Epidermal melanocyte (primary cell): ENCODE measurements at regions not wholly inside any gene's neighbourhood (a gene's known extent, or its start where the extent isn't known, plus 50 kb on each side); places are given as distances from the start of the nearest gene placed in this dataset.
"Not testable (repeated sequence)": the region's sequence is repeated elsewhere in the genome, so short reads cannot be mapped to it uniquely, and the experiment has no call there.

ENCODE experiments used
- DNase-seq: peaks from one replicate; pipeline ENCODE4 v3.0.0; 2011; ENCODE audit warnings: low spot score; ENCODE audit not compliant: insufficient read length

DNA sequence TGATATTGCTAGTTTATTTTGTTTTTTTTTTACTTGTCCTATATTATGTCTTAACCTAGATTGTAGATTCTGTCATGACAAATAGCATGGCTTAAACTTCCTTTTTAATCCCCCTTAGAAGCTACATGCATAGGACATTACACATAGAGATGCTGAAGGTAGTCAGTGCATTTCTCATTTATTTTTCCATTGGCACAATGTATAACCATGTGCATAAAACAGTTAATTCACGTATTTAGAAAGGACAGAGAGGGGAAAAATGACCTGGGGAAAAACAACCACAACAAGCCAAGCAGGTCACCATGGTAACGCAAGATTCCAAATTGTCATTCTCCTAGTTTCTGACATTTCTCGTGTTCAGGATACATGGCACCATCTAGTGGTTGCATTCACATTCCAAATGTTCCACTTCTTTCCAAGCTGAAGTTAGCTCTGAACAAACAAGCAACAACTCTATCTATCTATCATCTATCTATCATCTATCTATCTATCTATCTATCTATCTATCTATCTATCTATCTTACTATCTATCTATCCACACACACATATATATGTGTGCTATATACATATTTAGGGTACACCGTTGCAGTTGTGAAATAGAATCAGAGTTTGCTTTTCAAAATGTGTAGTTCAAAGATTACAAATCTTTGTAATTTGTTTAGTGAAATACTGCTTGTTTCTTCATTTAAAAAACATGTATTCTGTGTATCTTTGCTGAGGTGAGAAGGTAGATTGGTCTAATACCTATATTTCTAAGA lies 487.2 kb upstream of the ST8SIA4 start:
- no peak for DNase-seq

DNA sequence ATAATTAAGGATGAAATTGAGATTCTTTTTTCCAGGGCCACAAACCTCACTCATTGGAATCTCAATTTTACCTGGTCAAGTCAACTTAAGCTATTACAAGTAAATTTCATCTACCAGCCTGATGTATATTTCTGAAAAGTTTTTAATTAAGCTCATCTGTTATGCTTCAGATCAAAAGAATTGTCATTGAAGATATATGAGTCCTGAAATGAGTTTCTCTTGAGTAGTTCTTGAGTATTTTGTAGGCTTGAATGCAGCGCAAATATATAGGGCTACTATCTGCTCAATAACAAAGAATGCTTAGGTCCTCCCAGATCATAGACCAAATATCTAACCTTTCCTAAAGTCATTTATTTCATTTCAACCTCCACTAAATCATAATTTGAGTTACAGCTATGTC lies 482.2 kb upstream of the ST8SIA4 start:
- DNase-seq = no peak

DNA sequence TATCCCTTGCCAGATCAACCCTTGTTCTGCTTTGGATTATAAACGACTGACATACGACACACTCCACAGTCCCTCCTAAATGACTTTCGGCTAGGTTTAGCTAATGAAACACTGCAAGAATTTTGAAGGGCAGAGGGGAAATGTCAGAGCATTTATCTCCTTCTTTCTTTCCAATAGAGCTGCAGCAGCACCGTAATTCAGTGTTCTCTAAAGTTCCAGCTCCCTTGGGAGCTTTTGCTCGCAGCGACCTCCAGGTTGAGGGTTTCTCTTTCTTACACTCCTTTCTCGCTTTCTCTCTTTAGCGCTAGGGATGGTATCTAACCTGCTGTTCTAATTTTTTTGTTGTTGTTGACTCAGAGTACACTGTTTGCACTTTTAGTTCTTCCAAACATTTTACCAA lies 467.1 kb upstream of the ST8SIA4 start:
- DNase-seq = no peak

DNA sequence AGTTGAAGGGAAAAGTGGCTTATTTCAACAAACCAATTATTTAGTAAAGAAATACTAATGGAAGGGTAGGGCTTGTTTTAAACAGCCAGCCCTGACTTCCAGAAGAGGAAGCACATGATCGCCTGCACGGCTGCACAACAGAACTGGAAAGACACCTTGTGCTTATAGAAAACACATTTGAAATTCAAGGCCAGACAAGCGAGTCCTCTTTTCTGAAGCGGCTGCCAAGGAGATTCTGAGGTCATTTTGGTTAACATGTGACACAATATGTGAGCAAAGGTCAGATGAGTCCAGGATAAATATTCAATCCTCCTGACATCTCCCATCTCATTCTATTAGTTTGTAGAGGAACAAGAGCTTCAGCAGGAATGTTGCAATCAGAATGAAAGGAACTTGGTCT lies 461.4 kb upstream of the ST8SIA4 start:
- DNase-seq = no peak

DNA sequence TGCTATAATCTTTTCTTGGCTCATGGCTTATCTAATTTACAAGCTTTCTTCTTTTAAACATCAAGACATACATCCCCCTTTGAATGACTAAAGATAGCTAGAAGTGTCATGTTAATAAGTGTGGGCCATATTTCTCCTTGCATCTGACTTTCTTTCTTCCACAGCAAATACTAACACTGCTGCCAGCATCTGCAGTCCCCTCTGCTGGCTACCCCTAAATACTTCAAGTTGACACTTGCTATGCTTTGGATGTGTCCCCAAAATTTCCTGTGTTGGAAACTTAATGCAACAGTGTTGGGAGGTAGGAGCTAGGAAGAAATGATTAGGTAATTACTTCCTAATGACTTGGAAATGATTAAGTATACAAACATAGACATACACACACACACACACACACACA lies 459.0 kb upstream of the ST8SIA4 start:
- DNase-seq = no peak

DNA sequence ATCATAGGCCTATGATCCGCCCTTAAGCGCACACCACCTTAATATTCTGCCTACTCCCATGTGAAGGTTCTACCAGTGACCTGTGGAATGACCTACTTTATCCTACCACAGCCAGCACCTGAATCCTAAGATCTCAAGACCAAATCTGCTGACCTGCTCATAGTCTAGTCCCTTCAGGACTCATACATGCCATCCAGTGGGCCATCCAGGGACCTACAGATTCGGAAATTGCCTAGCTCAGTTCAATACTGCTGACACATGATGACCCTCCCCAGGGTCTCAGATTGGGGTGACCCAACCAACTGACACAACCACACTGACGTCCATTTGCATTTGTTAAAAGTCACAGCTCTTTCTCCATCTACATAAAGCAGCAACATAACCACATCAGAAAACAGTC lies 443.8 kb upstream of the ST8SIA4 start:
- no peak for DNase-seq

DNA sequence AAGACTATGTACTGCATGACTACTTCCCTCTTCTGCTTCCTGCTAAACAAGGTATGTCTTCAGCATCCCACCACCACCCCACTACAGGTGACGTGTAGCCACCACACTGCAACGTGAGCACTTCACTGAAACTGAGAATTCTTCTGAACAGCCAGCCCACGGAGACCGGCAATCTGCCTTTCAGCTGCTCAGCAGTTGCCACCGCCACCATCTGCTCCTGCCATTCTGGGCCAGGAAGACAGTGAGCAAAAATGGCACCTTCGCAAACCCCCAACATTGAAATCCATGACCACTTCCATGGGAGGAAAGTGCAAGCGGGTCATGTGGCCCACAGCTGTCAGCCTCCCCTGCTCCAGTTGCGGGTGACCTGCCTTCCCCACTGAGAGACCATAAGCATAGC lies 443.4 kb upstream of the ST8SIA4 start:
- DNase-seq = no peak

DNA sequence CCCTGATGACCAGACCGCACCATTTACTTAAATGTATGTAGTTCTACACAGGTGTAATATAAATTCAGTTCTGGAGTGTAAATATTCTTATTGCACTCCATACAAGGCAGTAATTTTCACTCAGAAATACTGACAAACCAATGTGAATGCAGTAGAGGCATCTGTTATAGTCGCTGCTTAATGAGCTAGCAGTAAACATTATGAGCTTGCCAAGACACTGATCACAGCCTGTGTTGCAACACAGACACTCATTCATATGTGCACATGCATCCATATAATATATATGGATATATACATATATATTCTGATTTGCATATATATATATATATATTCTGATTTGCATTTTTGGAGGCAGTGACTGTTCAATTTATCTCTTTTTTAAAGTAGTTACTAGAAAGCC lies 435.1 kb upstream of the ST8SIA4 start:
- DNase-seq = no peak

DNA sequence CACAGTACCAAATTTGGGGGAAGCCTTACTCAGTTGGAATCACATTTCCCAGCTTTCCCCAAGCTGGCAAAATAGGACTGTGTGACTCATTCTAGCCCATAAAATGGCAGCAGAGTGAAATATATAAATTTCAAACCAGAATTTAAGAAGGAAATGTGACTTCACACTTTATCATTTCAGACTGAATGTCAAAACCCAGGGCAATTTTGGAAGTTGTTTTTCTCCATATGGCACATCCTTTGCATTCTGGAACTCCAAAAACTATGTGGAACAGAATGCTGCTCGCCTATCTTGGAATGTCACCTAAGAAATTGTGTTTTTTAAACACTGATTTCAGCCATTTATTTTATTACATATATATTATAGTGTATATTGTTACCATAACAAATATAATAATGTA lies 424.7 kb upstream of the ST8SIA4 start:
- DNase-seq = no peak

DNA sequence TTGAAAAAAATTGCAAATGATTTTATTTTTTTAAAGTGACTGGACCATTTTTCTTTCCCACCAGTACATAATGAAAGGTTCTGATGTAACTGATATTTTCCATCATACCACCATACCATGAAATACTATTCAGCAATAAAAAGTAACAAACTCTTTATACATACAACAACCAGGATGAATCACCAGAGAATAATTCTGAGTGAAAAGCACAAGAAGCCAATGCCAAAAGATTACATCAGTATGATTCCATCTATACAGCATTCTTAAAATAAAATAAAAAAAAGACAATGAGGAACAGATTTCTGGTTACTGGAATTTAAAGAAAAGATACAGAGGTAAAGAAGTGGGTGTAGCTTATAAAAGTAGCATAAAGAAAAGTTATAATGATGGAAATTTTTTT lies 423.7 kb upstream of the ST8SIA4 start:
- no peak for DNase-seq

DNA sequence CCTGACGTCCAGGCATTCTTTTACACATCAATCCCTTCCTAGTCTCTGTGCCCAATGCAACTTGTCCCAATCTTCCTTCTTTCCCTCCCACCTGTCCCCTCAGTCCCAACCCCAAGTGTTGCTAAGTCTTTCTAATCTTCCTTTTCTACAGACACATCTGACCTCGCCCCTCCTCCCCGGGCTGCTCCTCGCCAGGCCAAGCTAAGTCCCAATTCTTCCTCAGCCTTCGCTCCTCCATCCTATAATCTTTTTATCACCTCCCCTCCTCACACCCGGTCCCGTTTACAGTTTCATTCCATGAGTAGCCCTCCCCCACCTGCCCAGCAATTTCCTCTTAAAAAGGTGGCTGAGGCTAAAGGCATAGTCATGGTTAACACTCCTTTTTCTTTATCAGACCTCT lies 413.3 kb upstream of the ST8SIA4 start:
- not testable (repeated sequence) for DNase-seq

DNA sequence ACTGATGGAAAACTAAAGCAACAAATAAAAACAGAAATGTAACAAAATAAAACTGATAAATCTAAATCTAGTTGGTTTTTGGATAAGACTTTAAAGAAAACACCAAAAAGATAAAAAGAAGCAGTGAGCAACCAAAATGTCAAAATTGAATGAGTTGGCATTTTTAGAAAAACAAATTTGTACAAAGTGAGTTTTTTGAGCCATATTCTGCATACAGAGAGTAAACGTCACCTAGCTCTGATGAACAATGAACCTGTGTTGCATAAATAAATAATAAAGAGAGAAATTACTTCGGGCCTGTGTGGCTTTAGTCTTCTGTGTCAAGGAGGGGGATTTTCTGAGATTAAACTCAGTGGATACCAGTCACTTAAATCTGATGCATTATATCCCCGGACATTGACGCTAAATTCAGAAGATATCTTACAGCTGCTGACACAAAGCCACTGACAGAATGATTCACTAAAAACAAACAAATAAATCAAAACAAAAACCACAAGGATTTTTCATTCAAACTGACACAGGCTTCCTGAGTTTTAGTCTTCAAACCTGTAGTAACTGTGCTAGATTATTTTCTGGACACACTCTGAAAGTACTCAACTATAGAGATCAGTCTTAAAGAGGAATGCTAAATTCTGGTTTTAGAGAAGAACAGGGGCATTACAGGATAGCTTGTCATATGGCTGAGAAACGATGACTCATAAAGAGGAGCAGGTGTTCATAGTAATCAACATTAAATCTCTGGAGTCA lies 403.5 kb upstream of the ST8SIA4 start:
- DNase-seq = no peak

DNA sequence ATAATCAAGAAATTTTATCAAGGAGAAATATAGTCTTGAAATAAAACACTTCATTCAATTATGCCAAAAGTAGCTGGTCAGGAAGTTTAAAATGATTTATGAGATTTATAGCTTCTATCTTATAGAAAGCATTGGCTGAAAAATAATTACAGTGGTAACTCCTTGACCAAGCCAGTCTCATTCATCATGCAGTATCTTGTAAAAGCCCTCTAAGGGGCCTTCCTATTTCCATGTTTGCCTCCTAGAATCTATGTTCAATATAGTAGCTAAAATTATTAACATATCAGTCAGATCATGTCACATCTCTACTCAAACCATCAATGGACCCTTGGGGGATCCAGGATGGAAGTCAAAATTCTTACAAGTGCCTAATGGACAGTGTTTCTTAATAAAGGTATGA lies 393.4 kb upstream of the ST8SIA4 start:
- DNase-seq = no peak

DNA sequence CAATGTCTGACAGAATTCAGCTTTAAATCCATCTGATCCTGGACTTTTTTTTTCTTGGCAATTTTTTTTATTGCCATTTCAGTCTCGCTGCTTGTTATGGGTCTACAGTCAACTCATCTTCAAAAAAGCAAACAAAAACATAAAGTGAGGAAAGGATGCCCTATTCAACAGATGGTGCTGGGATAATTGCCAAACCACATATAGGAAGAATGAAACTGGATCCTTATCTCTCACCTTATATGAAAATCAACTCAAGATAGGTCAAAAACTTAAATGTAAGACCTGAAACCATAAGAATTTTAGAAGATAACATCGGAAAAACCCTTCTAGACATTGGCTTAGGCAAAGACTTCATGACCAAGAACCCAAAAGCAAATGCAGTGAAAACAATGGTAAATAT lies 389.1 kb upstream of the ST8SIA4 start:
- no peak for DNase-seq

DNA sequence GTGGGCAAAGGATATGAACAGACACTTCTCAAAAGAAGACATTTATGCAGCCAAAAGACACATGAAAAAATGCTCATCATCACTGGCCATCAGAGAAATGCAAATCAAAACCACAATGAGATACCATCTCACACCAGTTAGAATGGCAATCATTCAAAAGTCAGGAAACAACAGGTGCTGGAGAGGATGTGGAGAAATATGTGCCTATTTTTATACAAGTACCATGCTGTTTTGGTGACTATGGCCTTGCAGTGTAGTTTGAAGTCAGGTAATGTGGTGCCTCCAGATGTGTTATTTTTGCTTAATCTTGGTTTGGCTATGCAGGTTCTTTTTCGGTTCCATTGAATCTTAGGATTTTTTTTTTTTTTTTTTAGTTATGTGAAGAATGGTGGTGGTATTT lies 387.7 kb upstream of the ST8SIA4 start:
- not testable (repeated sequence) for DNase-seq

DNA sequence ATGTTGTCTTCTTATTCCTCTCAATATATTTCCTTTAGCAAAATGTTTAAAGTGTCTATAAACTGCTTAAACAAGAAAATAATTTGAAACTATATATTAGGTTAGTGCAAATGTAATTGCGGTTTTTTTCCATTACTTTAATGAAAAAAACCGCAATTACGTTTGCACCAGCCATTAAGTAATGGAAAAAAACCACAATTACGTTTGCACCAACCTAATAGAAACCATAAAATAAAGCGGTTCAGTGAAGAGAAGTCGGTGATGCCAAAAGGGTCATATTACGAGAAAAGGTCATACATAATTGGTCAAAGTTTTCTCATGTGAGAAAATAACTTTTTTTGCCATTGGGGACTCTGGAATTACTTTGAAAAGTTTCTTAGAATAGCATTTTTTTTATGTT lies 385.6 kb upstream of the ST8SIA4 start:
- DNase-seq = no peak

DNA sequence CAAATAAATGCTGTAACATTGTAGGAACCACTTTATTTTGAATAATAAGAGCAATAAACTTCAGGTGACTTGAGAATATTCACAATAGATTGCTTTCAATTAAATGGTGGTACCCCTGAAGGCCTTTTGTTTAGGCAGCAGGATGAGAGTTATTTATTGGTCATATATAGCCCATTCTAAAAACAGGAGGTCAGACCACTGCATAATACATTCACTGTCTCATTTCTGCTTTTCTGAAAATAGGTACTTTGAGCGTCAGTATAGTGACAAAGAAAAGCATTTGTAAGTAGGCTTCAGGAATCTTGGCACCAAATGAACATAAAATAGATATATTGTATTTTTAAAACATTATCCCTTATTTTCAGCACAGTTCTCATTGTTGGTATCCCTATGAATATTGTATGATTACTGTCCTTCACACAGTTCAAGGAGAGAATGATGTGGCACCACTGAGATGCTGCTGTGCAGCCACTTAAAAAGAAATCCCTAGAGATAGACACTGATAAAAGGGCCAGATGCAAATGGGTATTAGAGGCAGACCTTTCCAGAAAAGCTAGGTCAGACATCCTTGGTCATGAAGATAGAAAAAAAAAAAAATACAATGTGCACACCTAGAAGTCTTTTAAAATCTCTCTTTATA lies 381.8 kb upstream of the ST8SIA4 start:
- no peak for DNase-seq

DNA sequence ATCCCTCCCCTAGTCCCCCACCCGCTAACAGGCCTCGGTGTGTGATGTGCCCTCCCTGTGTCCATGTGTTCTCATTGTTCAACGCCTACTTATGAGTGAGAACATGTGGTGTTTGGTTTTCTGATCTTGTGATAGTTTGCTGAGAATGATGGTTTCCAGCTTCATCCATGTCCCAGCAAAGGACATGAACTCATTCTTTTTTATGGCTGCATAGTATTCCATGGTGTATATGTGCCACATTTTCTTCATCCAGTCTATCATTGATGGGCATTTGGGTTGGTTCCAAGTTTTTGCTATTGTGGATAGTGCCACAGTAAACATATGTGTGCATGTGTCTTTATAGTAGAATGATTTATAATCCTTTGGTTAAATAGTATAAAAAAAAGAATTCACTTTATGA lies 380.9 kb upstream of the ST8SIA4 start:
- DNase-seq = not testable (repeated sequence)

DNA sequence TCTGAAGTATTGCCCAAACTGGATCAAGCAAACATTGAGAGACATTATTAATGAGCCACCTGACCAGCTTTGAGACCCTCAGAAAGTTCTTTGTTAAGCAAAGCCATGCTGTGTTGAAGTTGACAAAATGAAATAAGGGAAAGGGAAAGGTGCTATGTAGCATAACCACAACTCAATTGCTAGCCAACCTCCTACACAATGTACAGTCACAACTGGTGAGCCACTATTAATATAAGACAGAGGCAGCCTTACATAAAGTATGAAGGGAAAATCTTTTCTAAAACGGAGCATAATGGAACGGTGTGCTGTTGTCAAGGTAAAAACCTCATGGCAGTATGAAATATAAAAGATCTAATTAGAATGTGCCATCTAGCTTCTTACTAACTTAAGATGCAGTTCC lies 375.8 kb upstream of the ST8SIA4 start:
- no peak for DNase-seq

DNA sequence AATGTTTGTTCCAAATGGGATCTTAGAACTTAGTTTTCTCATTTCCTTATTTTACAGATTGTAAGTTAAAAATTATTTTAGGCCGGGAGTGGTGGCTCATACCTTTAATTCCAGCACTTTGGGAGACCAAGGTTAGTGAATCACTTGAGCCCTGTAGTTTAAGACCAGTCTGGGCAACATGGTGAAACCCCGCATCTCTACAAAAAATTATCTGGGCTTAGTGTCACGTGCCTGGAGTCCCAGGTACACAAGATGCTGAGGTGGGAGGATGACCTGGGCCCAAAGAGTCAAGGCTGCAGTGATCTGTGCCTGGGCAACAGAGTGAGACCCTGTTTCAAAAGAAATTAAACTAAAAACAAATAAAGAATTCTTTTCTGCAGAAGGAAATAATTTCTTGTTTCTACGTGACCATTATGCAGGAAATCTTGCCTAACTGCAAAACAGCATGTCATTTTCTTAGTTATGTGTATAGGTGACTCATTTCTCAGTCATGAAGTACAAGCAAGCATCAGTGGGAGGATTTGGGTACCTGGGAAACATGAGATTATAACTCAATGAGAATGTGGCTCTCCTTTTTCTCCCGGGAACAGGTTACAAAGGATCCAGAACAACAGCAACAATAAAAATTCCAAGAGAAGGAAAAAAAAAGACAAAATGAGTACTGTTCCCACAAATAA lies 375.1 kb upstream of the ST8SIA4 start:
- DNase-seq = no peak

DNA sequence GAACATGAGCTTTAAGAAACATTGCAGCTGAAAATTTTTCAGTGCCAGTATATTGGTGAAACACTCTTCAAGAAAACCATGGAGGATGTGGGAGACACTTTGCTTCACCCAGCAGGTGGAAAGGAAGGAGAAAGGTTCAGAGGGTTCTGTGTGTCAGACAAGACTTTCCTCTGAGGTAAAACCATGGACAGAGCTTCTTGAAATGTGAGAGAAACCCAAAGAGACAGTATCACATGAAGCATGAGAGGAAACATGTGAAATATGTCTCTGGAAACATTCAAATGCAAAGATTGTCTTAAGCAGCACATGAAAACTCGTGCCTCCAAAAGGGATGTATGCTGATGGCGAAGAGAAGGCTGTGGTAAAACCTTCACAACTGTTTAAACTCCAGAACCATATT lies 368.9 kb upstream of the ST8SIA4 start:
- DNase-seq = no peak

DNA sequence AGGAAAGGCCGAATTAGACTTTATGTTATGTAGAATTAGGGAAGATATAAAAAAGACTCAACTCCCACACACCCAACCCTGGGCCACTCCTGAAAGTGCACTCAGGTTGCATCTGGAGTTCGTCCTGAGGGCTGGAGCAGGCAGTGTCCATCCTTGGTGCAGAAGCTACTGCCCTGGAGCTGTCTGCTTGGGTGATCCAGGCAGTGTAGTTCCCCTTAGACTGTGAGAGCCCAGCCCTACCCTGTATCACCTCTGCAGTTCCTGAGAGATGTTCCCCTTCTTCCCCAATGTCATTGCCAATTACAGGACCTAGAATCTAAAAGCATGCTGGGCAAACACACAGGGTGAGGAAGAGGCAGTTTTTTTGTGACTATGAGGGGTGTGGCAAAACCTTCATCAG lies 368.3 kb upstream of the ST8SIA4 start:
- DNase-seq = no peak
